ENCODE measurements at regions not wholly inside any gene's neighbourhood (a gene's known extent, or its start where the extent isn't known, plus 50 kb on each side); places are given as distances from the start of the nearest gene placed in this dataset.
"Not testable (repeated sequence)": the region's sequence is repeated elsewhere in the genome, so short reads cannot be mapped to it uniquely, and the experiment has no call there.

DNA sequence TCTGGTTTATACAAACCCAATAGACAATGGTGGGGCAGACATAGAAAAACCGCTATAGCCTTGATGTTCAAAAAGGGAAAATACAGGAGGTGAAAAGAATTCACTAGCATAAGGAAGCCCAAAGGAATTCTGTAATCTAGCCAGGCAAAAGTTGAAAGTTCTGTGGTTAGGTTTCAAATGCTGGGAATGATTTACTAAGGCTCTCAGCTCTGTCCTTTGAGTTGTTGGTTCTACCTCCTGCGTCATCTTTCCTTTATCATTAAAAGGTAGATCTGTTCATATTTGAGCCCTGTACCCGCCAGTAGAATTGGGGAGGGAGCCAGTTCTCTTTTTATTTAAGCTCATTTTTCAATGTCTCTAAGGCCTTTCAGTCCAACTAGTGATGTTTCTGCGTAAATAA lies 866.5 kb downstream of the IGSF11 start:
- no peak for DNase-seq (ENCODE audit: low spot score)

DNA sequence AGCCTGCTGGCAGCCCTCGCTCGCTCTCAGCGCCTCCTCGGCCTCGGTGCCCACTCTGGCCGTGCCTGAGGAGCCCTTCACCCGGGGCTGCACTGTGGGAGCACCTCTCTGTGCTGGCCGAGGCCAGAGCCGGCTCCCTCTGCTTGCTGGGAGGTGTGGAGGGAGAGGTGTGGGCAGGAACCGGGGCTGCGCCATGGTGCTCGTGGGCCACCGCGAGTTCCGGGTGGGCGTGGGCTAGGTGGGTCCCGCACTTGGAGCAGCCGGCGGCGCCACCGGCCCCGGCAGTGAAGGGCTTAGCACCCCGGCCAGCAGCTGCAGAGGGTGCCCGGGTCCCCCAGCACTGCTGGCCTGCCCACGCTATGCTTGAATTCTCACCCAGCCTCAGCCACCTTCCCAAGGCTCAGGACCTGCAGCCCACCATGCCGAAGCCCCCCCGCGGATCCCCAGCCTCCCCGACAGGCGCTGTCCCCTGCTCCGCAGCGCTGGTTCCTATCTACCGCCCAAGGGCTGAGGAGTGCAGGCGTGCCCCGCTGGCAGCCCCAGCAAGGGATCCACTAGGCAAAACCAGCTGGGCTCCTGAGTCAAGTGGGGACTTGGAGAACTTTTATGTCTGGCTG lies 863.3 kb downstream of the IGSF11 start:
- DNase-seq (ENCODE audit: low spot score) = no peak

DNA sequence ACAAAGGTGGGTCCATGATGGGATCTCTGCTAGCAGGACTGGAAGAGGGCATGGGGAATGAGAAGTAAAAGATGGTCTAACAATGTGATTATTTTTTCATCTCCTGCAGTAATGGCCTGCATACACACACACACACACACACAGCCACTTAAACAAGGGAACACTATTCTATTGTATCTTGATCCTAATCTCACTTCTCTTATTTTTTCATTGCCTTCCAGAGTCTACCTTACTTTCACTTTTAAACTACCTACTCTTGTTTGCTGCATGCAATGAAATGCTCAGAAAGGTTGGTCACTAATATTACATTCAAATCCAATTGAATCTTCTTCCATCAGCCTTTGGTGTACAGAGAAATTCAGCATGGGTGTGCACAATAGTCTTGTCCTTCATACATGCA lies 853.8 kb downstream of the IGSF11 start:
- DNase-seq (ENCODE audit: low spot score) = no peak

DNA sequence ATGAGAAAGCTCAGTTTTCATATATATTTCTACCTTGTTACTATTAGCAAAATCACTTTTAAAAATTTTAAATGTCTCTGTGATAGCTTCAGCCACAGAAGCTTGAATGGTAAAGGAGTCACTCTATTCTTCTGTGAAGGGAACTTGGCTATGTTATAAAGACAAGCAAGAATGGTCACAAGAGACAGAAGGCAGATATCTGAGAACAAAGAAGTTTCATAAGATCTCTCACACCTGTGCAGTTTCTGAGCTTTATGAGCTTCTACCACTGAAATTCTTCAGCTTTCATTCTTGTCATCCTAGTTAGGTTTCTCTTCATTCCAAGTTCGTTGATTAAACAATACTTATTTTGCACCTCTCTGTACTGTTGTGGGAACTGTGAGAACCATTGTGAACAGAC lies 853.4 kb downstream of the IGSF11 start:
- DNase-seq (ENCODE audit: low spot score) = no peak

DNA sequence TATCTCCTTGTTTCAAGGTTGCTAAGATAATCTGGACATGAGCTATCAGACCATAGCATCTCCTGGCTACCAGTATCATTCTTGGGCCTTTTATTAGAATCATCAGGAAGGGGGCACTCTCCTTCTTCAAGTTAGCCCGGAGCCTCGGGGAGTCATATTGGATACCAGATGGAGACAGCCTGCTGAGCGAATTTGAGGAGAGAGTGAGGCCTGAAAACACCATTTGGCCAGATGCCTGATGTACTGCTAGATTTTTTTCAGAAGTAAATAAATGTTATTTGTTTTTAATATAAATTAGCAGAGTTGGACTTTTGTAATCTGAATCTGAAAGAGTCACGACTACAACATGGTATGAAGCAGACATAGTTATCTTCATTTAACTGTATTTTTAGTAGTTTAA lies 848.6 kb downstream of the IGSF11 start:
- DNase-seq (ENCODE audit: low spot score) = no peak

DNA sequence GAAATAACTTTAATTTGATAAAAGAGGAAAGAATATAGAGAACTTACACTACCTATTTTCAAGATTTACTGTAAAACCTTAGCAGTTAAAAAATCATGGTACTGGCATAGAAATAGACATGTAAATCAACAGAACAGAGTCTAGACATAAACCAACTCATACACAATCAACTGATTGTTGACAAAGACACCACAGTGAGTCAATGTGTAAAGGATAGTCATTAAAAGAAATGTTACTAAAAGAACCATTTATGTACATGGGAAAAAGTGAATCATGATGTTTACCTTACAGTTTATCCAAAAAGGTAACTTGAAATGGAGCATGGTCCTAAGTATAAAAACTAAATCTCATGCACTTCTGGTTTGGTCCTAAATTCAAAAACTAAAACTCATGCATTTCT lies 847.4 kb downstream of the IGSF11 start:
- no peak for DNase-seq (ENCODE audit: low spot score)

DNA sequence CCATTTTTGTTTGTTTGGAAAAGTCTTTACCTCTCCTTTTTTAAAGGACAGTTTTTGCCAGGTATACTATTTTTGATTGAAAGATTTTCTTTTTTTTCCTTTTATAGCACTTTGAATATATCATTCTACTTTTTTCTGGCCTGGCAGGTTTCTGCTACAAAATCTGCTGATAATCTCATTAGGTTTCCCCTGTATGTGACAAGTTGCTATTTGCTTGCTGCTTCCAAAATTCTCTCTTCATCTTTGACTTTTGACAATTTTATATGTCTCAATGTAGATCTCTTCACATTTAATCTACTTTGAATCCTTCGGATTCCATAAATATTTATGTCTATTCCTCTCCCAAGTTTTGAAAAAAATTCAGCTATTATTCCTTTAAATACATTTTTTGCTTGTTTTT lies 838.5 kb downstream of the IGSF11 start:
- DNase-seq (ENCODE audit: low spot score) = no peak

DNA sequence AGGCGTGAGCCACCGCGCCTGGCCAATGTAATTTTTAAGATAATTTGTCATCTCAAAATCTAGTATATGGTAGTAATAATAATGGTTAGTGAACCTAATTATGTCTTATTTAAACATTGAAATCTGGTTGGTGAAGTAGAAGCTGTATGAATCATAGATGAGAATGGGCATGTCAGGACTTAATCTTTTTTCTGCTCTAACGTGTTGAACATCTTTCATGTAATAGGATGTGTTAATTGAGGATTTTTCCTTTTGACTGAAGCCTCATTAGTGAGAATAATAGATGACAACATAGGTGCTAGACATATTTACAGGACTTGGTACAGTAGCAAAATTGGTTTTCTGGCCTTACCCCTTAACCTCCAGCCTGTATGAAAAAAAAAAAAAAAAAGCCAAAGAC lies 835.6 kb downstream of the IGSF11 start:
- no peak for DNase-seq (ENCODE audit: low spot score)

DNA sequence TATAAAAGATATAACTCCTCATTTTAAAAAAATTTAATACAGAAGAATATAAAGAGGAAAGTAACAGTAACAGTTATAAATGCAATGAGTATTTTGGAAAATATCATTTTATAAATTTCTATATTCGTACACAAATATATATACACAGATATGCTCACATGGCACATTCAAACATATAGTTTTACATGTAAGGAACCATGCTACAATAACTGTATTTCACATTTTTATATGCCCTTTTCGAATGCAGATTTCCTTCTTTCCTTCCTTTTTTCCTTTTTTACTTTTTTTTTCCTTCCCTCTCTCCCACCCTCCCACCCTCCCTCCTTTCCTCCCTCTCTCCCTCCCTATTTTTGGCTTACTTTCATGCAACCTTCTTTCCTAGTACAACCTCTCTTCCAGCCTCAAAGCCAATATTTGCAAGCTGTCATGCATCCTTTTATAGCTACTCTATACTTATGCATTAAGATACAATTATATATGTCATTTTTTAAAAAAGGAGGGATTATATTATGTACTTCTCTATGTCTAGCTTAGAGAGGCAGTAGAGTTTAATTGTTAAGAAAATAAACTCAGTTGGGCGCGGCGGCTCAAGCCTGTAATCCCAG lies 830.5 kb downstream of the IGSF11 start:
- DNase-seq (ENCODE audit: low spot score) = no peak

DNA sequence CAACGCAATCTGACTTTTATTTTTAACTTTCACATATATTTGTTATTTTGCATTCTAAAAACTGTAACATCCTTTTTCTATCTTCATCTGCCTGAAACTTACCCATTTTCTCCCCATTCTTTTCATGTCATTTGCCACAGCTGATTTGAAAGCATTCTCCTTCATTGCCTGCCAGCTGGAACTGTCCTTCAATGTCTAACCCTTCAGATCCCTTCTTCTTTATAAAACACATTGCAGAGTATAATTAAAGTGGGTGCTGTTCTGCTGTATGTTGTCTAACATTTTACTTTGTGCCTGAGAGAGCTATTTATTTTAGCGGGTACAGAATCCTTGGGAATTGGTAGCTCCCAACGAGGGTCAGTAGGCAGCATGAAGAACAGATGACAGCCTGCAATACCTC lies 827.4 kb downstream of the IGSF11 start:
- no peak for DNase-seq (ENCODE audit: low spot score)

DNA sequence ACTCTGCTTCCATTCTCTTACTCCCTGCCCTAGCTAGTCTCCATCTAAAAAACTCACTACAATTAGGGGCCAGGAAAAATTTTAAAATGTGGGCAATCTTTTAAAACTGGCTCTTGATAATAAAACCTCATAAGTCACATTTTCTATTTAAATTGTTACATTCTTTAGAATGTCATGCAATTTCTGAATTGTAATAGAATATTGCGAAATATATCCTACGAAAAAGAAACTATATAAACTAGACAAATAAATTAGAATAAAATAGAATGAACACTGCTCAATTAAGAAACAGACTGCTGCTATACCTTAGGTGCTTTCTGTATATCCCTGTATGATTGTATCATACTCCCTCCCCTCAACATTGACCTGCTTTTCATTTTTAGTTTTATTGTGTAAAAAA lies 826.0 kb downstream of the IGSF11 start:
- DNase-seq (ENCODE audit: low spot score) = no peak

DNA sequence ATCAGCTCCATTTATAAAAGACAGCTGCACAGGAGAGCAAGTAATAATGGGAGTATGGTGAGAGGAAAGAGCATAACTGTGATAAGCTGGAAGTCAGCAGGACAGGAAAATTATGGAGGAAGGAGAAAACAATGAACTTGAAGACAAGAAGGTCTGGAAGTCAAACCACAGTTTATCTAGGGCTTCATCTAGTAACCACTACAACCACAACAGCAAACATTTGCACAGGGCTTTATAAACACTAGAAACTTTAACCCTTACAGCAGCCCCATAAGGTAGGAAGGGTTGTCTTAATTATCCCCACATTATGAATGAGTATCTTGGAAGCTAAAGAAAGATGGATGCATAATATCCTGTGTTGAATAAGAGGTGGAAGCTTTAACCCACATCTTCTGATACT lies 820.8 kb downstream of the IGSF11 start:
- no peak for DNase-seq (ENCODE audit: low spot score)

DNA sequence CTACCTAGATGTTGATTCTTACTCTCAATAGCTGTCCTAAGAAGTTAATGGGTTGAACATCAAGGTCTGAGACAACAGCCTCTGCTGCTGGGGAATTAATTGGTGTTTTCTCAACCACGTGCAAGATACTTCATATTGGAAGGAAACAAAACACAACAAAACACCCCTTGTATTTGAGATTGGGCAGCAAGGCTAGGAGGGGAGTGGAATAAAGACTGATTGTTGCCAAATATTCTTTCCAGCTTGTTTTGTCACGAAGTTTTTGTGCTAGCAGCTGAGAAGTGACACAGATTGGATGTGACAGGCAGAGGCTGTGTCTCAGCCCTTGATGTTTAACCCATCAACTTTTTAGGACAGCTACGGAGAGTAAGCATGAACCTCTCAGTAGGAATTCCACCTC lies 808.4 kb downstream of the IGSF11 start:
- no peak for DNase-seq (ENCODE audit: low spot score)

DNA sequence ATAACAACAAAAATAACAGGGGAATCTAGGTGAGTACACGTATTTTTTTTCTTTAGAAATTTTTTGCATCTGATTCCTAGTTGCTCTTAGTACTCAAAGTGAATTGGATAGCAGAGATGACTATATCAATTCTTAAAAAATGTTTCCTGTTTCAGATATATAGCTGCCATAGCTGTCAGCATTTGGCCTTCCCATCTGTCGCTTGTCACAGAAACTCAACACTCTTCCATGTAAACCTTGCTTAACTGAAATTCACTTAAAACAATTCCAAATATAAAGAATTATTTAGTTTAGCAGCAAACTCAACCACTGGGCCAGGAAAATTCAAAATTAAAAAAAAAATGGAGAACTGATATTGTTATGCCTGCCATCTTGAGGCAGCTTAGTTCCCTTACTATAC lies 807.5 kb downstream of the IGSF11 start:
- DNase-seq (ENCODE audit: low spot score) = no peak

DNA sequence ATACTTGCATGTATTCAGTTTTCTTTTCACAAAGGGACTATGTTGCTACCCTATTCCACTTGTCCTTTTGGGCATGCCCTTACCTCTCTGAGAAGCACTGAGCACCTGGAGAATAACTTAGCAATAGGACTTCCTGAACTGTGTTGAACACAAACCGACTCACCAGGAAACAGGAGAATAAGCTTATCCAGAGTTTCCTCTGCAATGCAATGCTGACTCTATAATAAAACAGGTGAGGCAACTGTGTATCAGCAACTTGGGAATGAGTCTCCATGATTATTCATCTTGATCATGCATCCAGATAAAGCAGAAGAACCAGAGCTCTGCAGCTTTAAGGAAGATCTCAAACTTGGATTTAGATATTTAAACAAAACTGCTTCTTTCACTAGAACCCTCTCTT lies 806.5 kb downstream of the IGSF11 start:
- DNase-seq (ENCODE audit: low spot score) = no peak

DNA sequence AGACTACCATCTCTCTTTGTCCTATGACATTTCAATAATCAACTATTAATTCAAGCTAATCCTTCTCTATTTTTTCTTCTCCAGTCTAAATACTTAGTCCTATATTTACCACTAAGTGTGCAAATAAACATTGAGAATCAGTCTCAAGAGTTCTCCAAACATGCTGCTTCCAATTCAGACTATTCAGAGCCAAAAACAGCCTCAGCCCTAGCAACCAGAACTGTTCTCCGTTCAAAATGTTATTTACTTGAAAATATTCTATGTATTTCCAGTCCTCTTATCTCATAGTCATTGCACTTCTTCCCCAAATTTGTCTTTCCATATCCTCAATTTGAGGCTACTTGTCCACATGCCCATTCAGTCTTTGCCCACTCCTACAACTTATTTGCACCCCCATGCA lies 805.5 kb downstream of the IGSF11 start:
- DNase-seq (ENCODE audit: low spot score) = no peak

DNA sequence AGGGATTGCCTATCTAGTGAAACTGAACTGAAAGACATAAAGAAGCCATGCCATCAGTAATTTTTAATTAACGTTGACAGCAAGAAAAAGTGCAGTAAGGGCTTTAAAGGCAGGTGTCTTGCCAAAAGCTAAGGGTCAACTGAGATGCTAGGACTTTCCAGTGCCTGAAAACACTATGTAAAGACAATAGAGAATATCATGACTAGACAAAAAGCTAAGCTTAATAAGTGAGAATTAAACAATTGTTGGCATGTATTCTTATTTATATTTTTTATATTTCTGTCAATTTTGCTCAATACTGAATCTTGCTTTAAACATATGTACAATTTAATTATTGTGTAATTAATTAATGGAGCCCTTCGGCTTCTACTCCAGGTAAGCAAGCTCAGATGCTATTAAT lies 803.1 kb downstream of the IGSF11 start:
- DNase-seq (ENCODE audit: low spot score) = no peak

DNA sequence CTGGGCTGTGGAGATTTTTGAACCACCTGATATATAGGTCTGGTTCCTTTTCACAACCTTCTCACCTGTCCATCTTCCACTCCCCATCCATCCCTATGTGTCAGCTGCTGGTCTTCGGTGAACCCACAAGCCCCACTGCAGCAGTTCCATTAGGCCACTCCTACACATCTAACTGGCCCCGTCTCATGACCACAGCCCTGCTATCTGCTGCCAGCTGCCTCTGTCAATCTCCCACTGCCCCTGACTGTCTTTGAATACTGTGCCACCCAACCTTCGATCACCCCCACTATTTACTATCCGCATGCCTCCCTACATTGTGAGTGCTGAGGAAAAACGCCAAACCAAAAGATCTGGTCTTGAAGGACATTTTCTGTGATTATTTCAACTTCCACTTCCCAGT lies 795.4 kb downstream of the IGSF11 start:
- DNase-seq (ENCODE audit: low spot score) = no peak

DNA sequence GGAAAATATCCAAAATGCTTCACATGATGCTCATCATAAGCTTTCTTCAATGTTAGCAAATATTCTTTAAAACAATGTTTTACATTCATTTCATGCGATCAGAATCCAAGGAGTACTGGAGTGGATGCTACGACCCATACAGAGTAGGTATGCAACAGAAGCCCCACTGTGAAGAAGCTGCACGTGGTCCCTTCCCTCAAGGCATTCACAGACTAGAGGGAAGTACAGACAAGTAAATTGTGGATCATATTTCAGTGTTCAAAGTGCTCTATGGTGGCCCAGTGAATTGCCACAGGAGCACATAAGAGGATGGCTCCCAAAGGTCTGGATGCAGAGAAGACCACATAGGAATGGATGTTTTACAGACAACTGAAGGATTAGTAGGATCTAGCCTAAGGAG lies 789.9 kb downstream of the IGSF11 start:
- DNase-seq (ENCODE audit: low spot score) = no peak

DNA sequence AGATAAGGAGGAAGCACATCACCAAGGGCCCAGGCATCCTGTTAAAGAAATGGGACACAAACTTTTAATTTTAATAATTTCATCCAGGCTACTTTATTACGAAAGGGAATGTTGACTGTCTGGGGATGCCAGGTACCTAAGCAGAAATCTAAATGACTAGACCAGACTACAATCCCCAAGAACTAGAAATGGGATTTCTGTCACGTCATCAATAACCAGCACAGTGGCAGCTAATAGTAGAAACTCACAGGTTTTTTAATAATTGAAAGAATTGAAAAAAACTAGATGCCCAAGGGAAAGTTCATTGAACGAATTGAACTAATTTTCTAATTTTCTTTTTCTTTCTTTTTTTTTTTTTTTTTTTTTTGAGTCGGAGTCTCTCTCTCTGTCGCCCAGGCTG lies 789.3 kb downstream of the IGSF11 start:
- no peak for DNase-seq (ENCODE audit: low spot score)

DNA sequence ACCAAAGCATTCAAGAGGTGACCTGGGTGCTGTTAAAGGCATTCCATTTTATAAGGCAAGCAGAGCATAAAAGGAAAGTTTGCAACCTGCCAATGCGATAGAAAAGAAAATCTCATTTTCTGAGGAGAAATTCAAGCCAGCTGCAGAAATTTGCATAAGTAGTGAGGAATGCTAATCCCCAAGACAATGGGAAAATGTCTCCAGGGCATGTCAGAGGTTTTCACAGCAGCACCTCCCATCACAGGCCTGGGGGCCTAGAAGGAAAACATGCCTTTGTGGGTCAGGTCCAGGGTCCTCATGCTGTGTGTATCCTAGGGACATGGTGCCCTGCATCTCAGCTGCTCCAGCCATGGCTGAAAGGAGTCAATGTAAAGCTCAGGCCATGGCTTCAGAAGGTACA lies 775.8 kb downstream of the IGSF11 start:
- not testable (repeated sequence) for DNase-seq (ENCODE audit: low spot score)

DNA sequence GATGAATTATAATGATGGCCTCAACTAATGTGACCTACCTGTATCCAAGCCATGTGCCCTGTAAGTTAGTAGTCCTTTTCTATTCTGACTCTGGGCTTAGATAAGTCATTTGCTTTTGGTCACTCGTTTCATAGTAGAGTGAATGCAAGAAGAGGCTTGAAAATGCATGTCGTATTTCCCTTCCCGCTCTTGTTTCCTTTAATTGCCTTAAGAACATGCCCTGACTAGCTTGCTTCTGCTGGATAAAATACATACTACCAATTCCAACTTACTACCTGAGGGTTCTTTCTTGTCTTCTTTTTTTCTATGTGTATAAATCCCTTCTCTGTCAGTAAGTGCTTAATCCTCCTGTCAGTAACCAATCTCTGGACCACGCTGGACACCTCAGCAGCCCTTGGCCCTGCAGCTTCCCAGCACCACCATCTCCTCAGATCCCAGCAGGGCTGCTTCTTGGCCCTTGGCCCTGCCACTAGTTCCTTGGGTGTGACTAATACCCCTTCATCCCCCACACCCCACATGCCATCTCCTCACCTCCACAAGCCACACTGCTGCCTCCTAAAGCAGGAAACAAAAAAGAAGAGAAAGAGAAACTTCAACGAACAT lies 771.7 kb downstream of the IGSF11 start:
- DNase-seq (ENCODE audit: low spot score) = no peak

DNA sequence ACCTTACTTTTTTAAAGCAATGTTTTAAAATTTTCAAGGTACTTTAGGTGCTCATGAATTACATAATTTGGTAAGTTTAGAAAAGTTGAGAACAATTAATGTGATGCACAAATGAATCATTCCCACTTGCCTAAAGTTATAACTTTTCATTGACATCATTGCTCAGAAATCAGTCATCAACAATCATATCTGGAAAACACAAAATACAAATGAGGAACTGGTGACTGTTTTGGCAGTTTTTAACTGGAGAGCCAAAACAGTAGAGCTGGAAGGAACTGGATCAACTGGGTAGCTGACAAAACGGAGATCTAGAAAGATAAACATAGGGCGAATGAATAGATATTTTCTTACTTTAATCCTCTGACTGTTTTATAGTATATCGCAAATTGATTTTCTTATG lies 767.1 kb downstream of the IGSF11 start:
- no peak for DNase-seq (ENCODE audit: low spot score)

DNA sequence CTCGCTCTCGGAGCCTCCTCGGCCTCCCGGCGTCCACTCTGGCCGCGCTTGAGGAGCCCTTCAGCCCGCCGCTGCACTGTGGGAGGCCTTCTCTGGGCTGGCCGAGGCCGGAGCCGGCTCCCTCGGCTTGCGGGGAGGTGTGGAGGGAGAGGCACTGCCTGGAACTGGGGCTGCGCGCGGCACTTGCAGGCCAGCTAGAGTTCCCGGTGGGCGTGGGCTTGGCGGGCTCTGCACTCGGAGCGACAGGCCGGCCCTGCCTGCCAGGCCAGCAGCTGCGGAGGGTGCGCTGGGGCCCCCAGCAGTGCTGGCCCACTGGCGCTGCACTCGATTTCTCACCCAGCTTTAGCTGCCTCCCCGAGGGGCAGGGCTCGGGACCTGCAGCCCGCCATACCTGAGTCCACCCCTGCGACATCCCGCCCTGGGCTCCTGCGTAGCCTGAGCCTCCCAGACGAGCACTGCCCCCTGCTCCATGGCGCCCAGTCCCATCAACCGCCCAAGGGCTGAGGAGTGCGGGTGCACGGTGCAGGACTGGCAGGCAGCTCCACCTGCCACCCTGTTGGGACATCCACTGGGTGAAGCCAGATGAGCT lies 765.0 kb downstream of the IGSF11 start:
- DNase-seq (ENCODE audit: low spot score) = no peak
